ENCODE measurements at regions not wholly inside any gene's neighbourhood (a gene's known extent, or its start where the extent isn't known, plus 50 kb on each side); places are given as distances from the start of the nearest gene placed in this dataset.

DNA sequence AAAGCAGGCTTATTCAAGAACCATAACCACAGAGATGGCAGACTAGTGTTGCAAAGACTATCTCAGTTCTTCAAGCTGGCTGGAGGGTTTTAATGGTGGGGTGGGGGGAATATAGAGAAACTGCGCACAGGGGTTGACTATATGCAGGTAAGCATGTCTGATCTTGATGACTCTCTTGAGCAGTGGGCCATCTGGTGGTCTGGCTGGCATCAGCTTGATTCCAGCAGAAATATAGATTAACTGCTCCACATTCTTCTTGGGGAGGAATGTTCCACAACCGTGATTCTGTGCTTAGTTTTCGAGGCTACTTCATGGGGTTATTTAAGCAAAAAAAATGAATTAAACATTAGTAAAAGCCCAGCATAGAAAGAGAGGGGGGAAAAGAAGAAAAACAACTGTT is 158.8 kb upstream of the PGR start:
- Histone ChIP-seq H3K36me3 (ENCODE audit: control insufficient read depth in 4 of 4, insufficient read depth in 4 of 4, low read length in 4 of 4) (no peaks in the 10 kb centered on the region), H3K27me3 (ENCODE audit: control insufficient read depth in 3 of 3, insufficient read depth in 3 of 3, low read length in 2 of 3) (no peaks in the 10 kb centered on the region), H3K4me1 (ENCODE audit: control insufficient read depth in 5 of 5, insufficient read depth in 5 of 5, low read length in 5 of 5) (no peaks in the 10 kb centered on the region), H3K4me3 (no peak overlapping the region), H3K9ac (ENCODE audit: insufficient read depth in 1 of 2, low read length in 2 of 2) (no peak overlapping the region), H3K9me3 (ENCODE audit: control insufficient read depth in 4 of 4, insufficient read depth in 3 of 4, low read length in 3 of 4) (peaks cover 0 to 14% (median 1%) of the 10 kb centered on the region in 4 donors), H3K27ac (ENCODE audit: low read depth in 1 of 2, low read length in 1 of 2) (no peak overlapping the region)
- DNase-seq = no peak
- WGBS, 2 donors = 59 to 73% methylated on average over 3 of the region's 3 CpGs
- TF ChIP-seq, protein P1, sequence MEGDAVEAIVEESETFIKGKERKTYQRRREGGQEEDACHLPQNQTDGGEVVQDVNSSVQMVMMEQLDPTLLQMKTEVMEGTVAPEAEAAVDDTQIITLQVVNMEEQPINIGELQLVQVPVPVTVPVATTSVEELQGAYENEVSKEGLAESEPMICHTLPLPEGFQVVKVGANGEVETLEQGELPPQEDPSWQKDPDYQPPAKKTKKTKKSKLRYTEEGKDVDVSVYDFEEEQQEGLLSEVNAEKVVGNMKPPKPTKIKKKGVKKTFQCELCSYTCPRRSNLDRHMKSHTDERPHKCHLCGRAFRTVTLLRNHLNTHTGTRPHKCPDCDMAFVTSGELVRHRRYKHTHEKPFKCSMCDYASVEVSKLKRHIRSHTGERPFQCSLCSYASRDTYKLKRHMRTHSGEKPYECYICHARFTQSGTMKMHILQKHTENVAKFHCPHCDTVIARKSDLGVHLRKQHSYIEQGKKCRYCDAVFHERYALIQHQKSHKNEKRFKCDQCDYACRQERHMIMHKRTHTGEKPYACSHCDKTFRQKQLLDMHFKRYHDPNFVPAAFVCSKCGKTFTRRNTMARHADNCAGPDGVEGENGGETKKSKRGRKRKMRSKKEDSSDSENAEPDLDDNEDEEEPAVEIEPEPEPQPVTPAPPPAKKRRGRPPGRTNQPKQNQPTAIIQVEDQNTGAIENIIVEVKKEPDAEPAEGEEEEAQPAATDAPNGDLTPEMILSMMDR (IDR thresholded peaks at IDR 0.05; ENCODE audit: control extremely low read depth, extremely low read depth) = no peak
- no peak for ATAC-seq (ENCODE audit: insufficient read depth, low FRiP score)

DNA sequence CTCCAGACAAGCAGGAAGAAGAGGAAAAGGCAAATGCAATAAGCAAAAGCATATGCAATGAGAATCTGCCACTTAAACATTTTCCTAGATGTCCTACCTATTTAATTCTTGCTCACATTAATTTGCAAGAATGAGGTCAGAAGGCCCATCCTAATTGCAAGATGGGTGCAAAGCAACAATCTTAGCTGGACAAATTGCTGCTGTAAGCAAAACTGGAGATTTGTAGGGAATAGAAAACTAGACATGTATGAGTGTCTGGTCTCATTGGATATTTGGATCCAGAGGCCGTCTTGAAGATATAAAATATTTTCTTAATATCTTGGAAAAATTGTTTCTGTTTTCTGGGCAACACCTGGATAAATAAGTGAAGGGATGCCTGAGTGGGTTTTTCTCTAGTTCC is 150.1 kb upstream of the PGR start:
- TF ChIP-seq, protein P1 (IDR thresholded peaks at IDR 0.05; ENCODE audit: control extremely low read depth, extremely low read depth) = no peak
- Histone ChIP-seq H3K4me3 (no peak overlapping the region), H3K9ac (ENCODE audit: insufficient read depth in 1 of 2, low read length in 2 of 2) (no peak overlapping the region), H3K4me1 (ENCODE audit: control insufficient read depth in 5 of 5, insufficient read depth in 5 of 5, low read length in 5 of 5) (no peaks in the 10 kb centered on the region), H3K9me3 (ENCODE audit: control insufficient read depth in 4 of 4, insufficient read depth in 3 of 4, low read length in 3 of 4) (no peaks in the 10 kb centered on the region), H3K27me3 (ENCODE audit: control insufficient read depth in 3 of 3, insufficient read depth in 3 of 3, low read length in 2 of 3) (no peaks in the 10 kb centered on the region), H3K27ac (ENCODE audit: low read depth in 1 of 2, low read length in 1 of 2) (no peak overlapping the region), H3K36me3 (ENCODE audit: control insufficient read depth in 4 of 4, insufficient read depth in 4 of 4, low read length in 4 of 4) (no peaks in the 10 kb centered on the region)
- WGBS, 2 donors = 90 to 92% methylated on average over 1 of the region's 1 CpG
- no peak for DNase-seq
- ATAC-seq (ENCODE audit: insufficient read depth, low FRiP score) = no peak

DNA sequence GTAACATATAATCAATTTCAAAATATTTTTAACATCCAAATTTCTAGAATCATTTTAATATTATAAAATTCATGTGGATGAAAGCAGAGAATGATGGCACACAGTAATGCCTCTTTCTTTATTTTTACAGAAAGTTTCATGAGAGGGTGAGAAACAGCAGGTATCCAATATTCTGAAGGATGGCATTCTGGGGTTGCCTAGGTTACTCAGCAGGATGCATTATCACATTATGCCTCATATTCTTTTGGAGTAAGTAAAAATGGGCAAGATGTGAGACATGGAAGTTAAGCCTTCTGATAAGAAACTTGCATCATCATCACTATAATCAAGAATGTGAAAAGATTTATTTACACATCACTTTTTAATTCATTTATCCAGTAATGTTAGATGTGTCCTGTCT is 148.7 kb upstream of the PGR start:
- Histone ChIP-seq H3K9me3 (ENCODE audit: control insufficient read depth in 4 of 4, insufficient read depth in 3 of 4, low read length in 3 of 4) (no peaks in the 10 kb centered on the region), H3K27ac (ENCODE audit: low read depth in 1 of 2, low read length in 1 of 2) (no peak overlapping the region), H3K9ac (ENCODE audit: insufficient read depth in 1 of 2, low read length in 2 of 2) (no peak overlapping the region), H3K27me3 (ENCODE audit: control insufficient read depth in 3 of 3, insufficient read depth in 3 of 3, low read length in 2 of 3) (no peaks in the 10 kb centered on the region), H3K4me1 (ENCODE audit: control insufficient read depth in 5 of 5, insufficient read depth in 5 of 5, low read length in 5 of 5) (no peaks in the 10 kb centered on the region), H3K36me3 (ENCODE audit: control insufficient read depth in 4 of 4, insufficient read depth in 4 of 4, low read length in 4 of 4) (no peaks in the 10 kb centered on the region), H3K4me3 (no peak overlapping the region)
- TF ChIP-seq, protein P1 (IDR thresholded peaks at IDR 0.05; ENCODE audit: control extremely low read depth, extremely low read depth) = no peak
- DNase-seq = no peak
- ATAC-seq (ENCODE audit: insufficient read depth, low FRiP score) = no peak

DNA sequence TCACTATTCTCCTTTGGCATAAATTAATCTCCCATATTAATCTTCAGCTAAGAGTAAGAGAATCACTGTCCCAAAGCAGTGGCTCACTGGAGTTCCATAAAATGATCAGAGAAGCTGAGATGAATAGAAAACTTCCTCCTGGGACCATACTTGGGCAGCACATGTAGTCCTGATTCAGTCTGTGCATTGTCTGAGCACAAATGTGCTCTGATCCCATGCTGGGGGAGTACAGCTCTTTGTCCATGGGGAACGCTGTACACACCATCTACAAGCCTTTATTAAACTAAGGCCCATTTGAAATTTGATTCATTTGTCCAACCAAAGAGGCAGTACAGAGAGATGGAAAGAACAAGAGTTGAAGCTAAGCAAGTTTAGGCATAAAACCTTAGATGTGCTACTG is 147.4 kb upstream of the PGR start:
- DNase-seq (no peak), ATAC-seq (ENCODE audit: insufficient read depth, low FRiP score) (no peak)
- Histone ChIP-seq H3K27ac (ENCODE audit: low read depth in 1 of 2, low read length in 1 of 2) (no peak overlapping the region), H3K4me3 (no peak overlapping the region), H3K9me3 (ENCODE audit: control insufficient read depth in 4 of 4, insufficient read depth in 3 of 4, low read length in 3 of 4) (no peaks in the 10 kb centered on the region), H3K27me3 (ENCODE audit: control insufficient read depth in 3 of 3, insufficient read depth in 3 of 3, low read length in 2 of 3) (no peaks in the 10 kb centered on the region), H3K4me1 (ENCODE audit: control insufficient read depth in 5 of 5, insufficient read depth in 5 of 5, low read length in 5 of 5) (no peaks in the 10 kb centered on the region), H3K9ac (ENCODE audit: insufficient read depth in 1 of 2, low read length in 2 of 2) (no peak overlapping the region), H3K36me3 (ENCODE audit: control insufficient read depth in 4 of 4, insufficient read depth in 4 of 4, low read length in 4 of 4) (no peaks in the 10 kb centered on the region)
- TF ChIP-seq, protein P1 (IDR thresholded peaks at IDR 0.05; ENCODE audit: control extremely low read depth, extremely low read depth) = no peak
- WGBS, 2 donors = 81 to 90% methylated on average over 1 of the region's 1 CpG
